ENCODE measurements at regions not wholly inside any gene's neighbourhood (a gene's known extent, or its start where the extent isn't known, plus 50 kb on each side); places are given as distances from the start of the nearest gene placed in this dataset.

GRCh38 chr10:28774051-28774995 lies 97.0 kb downstream of the BAMBI start:
- TF ChIP-seq CTCF (IDR thresholded peaks at IDR 0.05) (no peak), POLR2A (IDR thresholded peaks at IDR 0.05) (no peak)
